Activated naive CD8-positive, alpha-beta T cell treated with anti-CD3 and anti-CD28 coated beads, Interleukin-2, amount 50 U/mL, for 16 hours (primary cell): ENCODE measurements at regions not wholly inside any gene's neighbourhood (a gene's known extent, or its start where the extent isn't known, plus 50 kb on each side); places are given as distances from the start of the nearest gene placed in this dataset.

ENCODE experiments used
- DNase-seq: peaks from one replicate; pipeline ENCODE4 v3.0.0-alpha.2; 2020; ENCODE audit warnings: low read depth, low spot score

DNA sequence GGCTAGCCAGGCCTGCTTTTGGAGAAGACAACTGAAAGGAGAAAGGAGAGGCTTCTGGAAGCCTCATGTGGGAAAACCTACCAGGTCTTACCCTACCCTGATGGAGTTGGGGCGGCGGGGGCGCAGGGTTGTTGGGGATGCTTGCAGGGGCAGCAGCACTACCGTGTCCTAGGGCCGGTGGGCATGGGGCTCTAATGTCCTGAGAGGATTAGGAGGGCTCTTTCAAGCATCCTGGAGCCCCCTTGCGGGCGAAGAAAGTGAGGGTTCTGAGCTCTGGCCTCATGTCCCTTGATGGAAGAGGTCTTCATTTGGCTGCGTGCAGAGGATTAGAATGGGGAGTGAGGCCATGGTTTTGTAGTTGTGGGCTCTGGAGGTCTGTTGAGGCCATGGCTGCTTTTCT is 86.9 kb upstream of the PITX1 start:
- DNase-seq: no peak

DNA sequence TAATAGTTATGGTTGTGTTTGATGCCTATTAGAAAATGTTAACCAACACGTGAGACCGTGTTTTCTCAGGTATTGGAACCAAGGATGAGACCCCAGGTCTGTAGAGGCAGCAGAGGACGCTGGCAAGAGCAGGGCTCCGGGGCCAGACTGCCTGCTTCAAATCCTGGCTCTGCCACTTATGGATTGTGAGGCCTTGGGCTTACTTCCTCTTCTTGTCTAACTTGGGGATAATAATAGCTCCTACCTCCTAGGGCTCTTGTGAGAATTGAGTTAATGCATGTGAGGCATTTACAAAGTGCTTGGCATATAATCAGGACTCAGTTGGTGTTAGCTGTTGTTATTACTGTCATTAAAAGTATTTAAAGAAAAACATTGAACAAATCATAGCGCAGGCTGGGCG is 85.5 kb upstream of the PITX1 start:
- no peak for DNase-seq

DNA sequence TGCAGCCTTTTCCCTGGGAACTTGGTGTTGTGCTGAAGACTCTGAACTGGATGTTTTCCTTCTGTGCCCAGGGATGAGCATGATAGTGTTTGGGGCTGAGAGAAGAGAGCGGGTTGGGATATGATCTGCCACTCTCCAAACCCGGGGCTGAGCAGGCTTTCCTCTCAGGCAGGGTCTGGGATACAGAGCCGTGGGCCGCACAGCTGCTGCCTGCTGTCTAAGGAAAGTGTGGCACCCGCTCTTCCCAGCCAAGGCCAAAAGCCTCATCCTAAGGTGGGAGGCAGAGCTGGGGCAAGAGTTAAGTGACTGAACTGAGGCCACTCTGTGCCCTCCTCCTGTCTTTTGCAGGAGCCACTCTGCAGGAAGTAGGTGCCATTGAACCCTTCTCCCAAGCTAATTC is 83.6 kb upstream of the PITX1 start:
- no peak for DNase-seq

DNA sequence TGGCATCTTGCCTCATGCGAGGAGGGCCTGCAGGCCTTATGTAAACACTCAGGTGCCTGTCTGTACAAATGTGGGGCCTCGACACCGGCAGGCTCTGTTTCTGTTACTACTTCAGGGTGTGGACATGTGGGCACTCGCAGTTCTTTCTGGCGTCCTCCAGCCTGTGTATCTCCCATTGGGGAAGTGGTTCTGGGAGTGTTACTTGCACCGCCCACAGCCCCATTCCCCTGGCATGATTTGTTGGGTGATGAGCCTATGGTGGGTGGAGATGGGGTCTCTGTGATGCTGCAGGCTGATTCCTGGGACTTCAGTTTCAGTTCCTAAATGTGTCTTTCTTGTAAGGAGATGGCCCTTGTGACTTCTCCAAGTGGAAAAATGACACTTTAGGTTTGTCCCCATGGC is 82.1 kb upstream of the PITX1 start:
- no peak for DNase-seq

- DNase-seq: no peak
Observed at GRCh38 chr5:135115591-135115990, 81.6 kb upstream of the PITX1 start.

DNA sequence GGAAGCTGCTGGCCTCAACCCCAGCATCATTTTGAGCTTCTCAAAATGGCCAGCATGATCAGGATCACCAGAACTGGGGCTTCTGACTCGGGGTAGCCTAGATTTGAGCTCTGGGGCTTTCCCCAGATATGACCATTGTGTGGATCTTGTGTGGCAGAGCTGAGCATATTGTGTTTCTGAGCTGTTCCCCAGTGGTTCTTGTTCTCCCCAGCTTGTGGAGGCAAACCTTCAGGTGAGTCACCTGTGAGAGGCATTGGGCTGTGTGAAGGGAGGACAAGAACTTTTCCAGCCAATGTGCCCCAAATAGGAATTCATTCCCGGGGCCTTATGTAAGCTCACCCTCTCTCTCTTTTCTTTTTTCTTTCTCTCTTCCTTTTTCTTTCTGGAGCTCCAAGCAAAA is 80.7 kb upstream of the PITX1 start:
- no peak for DNase-seq

- DNase-seq: no peak
Observed at GRCh38 chr5:135112008-135112725, 78.1 kb upstream of the PITX1 start.

- DNase-seq: no peak
Observed at GRCh38 chr5:135110785-135111596, 77.0 kb upstream of the PITX1 start.

GRCh38 chr5:135108992-135109391 is 75.0 kb upstream of the PITX1 start:
- no peak for DNase-seq

DNA sequence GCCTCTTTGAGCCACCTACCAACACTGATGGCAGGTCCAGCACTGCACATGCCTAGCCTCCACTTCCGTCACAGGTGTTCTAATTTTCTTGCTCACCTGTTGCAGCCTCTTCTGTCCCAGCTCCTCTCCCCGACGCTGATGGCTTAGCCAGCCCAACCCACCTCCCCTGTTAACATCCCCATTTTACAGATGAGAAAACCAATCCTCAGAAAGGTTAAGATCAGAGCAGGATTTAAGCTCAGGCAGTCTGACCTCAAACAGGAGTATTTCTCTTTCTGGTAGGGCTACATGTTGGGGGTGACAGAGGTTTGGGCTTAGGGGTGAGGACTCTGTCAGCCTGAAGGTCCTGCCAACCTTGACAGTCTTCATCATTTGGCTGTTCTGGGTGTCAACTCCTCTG is 74.5 kb upstream of the PITX1 start:
- no peak for DNase-seq

DNA sequence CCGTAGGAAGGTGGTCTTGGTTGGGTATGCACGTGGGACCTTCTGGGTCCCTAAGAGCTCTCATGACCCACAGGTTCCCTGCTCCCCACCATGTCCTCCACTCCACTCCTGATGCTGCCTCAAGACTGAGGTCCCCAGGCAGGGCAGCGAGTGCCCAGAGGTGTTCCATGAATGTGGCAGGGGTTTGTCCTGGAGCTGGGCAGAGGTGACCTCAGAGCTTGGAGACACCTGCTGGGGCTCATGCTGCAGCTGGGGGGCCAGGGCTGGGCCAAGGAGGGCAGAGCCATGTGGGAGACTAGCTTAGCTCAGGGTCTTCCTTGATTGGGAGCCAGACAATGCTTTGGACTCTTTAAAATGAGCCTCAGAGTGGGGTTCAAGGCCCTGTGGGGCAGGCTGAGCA is 74.0 kb upstream of the PITX1 start:
- DNase-seq: no peak

DNA sequence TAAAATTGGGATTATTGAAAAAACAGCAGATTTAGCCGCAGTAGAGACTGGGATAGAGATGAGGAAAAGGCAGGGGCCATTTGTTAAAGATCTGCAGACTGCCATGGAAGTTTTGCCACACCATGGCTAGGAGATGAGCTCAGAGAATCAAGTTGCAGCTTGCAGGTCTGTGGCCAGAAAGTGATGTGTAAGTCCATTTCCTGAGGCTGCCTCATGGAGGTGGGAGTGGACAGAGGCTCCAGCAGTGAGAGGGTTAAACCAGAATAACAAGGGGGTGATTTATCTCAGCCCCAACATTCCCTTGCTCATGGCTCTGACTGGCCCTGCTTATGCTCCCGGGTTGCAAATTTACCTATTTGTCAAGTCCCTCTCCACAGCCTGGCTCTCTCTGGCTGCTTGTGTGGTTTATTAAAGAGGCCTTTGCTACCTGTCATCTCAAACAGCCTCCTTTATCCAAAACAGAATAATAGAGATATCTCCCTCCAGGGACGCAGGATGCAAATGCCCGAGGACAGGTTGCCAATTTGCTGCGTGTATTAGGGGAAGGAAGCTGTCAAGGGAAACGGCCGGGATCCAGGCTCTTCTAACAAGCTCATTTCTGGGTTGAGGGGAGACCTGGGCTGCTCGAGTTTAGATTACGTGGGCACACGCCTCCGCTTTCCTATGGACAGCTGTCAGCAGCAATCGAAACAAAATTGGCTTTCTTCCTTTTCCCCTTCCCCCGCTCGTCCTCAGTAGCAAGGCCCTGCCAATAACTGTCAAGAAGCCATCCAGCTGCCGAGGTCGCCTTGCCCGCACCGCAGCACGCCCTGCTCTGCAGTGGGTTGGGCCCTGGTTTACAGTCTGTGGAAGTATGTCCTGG is 72.8 kb upstream of the PITX1 start:
- no peak for DNase-seq

DNA sequence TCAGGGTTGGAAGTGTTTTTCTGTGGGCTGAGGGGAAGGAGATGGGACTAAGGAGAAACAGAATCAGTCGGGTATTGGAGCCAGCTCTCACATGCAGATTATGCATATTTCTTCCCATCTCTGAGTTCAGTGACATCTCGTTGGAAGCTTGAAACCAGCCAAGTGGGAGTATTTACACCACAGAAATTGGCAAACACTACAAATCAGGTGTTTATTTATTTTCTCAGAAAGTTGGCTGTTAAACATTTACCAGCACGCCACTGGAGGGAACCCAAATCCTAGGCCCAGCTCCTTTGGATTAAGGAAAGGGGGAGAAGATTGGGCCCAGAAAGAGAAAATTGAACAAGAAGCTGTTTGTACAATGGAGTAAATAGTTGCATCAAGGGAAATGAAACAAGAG is 72.1 kb upstream of the PITX1 start:
- no peak for DNase-seq

- DNase-seq: no peak
Observed at GRCh38 chr5:135105105-135105484, 71.1 kb upstream of the PITX1 start.

DNA sequence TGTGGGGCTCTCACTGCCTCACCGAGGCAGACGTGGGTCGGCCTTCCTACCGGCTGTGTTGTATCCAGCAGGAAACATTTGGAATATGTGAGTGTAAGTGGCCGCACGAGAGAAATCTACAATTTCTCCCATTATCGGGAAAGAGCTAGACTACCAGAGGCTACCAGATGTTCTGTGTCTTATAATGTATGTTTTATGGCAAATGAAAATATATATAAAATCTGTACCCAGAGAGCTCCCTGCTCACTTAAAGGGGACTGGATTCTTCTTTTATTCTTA is 69.5 kb upstream of the PITX1 start:
- DNase-seq: no peak

DNA sequence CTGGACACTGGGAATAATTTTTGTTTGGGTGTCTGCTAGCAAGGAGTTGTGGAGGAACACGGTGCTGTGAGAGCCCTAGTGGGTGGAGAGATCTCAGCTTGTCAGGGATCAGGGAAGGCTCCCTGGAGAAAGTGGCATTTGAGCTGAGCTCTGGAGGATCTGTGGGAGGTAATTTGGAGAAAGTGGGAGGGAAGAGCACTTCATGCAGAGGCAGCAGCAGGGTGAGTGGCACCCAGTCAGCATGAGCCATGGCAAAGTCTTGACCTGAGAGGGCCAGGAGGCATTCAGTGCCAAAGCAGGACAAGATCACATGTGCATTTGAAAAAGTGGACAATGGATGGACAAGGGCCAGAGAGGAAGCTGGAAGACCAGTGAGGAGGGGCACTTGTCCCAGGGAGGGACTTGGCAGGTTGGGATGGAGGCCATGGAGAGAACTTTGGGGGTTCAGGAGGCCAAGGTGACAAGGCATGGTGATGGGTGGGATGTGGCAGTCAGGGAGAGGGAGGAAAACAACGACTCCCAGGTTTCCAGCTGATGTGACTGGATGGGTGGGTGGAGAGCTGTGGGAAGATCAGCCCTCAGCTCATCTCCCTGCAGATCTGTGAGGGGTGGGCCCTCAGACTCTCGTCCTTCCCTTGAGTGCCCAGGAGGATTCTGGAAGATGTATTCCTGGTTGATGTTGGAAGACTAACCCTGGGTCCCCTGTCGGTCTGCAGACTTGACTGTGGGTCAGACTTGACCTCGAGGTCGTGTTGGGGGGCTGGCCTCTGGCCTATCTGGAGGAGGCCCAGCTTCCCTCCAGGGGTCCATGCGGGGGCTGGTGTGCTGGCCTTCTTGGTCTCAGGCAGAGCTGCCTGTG is 68.9 kb upstream of the PITX1 start:
- DNase-seq: no peak

DNA sequence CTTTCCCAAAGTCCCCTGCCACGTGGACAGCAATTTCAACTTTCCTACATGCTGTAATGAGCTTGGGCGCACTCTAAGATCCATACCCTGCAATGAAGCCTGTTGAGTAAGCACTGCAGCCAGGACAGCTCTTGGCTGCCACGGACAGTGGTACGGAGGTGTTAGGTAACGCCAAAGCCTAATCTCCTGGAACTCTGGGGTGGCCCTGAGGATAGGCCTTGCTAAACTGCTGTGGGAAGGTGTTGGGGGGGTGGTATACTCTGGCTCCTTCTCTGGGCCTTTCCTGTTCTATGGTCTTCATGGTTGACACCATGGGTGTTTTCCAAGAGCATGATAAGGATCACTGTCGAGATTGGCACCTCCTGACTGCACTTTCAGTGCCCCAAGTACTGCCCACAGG is 66.4 kb upstream of the PITX1 start:
- DNase-seq: no peak

DNA sequence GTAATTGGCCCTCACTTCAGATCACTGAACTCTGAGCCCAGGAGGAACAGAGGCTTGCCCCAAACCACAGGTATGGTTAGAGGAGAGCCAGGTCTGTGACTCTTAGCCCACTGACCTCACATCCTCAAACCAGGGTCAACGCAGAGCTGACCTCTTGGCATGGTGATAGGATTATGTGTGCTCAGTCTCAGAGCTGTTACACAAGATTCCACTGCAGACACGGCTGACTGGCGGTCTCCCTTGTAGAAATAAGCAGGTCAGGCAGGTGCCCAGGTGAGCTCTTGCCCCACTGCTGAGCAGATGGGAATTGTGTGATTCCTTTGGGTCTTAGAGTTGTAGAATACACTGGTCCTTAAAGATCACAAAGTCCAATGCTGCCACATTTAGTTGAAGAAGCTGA is 66.0 kb upstream of the PITX1 start:
- no peak for DNase-seq

- DNase-seq: no peak
Observed at GRCh38 chr5:135097390-135097789, 63.4 kb upstream of the PITX1 start.

GRCh38 chr5:135095871-135096270 is 61.8 kb upstream of the PITX1 start:
- no peak for DNase-seq

DNA sequence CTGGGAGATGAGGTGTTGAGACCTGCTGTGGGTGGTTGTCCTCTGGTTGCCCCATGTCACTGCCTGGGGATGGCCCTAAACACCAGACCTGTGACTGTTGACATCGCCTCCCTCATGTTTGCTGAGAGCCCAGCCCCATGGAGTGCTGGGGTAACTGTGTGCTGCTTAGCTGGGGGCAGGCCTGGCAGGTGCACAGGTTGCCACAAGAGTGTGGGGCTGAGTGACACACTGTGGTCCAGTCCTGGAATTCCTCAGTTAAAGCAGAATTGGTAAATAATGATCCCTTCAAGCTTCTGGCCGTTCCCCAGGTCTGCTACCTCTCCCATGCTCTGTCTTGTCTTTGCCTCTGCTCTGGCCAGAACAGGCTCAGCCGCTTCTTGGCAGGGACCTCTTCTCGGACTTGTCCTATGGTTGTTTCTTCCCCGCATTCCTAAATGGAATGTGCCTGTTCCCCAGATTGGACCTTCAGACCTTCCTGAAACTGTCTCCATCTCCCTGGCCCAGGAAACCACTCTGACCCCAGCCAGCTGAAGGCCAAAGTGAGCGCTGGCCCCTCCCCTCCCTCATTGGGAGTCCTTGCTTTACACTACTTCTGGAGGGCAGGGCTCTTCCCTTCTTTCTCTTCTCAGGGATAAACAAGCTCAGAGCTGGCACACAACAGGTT is 61.2 kb upstream of the PITX1 start:
- DNase-seq: no peak
